ENCODE measurements at regions not wholly inside any gene's neighbourhood (a gene's known extent, or its start where the extent isn't known, plus 50 kb on each side); places are given as distances from the start of the nearest gene placed in this dataset.

DNA sequence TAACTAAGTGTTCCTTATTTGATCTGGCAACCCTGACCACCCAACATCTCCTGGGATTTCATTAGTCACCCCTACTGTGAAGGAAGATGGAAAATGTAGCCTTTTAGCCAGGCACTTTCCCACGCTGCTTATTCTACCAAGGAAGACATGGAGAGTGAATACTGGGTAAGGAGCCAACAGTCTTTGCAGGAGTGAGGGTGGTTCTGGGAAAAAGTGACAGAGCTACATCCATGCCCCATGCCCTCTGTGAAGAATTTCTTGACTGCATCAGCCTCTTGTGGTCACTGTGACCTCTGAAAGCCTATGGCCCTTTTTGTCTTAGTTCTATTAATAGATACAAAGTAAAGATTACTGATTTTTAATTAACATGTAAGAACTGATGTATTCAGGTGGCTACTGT lies 196.0 kb upstream of the EEA1 start:
- TF ChIP-seq, protein P1, sequence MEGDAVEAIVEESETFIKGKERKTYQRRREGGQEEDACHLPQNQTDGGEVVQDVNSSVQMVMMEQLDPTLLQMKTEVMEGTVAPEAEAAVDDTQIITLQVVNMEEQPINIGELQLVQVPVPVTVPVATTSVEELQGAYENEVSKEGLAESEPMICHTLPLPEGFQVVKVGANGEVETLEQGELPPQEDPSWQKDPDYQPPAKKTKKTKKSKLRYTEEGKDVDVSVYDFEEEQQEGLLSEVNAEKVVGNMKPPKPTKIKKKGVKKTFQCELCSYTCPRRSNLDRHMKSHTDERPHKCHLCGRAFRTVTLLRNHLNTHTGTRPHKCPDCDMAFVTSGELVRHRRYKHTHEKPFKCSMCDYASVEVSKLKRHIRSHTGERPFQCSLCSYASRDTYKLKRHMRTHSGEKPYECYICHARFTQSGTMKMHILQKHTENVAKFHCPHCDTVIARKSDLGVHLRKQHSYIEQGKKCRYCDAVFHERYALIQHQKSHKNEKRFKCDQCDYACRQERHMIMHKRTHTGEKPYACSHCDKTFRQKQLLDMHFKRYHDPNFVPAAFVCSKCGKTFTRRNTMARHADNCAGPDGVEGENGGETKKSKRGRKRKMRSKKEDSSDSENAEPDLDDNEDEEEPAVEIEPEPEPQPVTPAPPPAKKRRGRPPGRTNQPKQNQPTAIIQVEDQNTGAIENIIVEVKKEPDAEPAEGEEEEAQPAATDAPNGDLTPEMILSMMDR (IDR thresholded peaks at IDR 0.05; ENCODE audit: insufficient read depth, low read length, poor library complexity, severe bottlenecking): no peak
- TF ChIP-seq EZH2phosphoT487 (conservative IDR thresholded peaks at IDR 0.05; ENCODE audit: low read length): no peak

Measured in SU-DHL-6 (cell line).